NK-92 treated with Interleukin-12 subunit alpha and Interleukin-12 subunit beta, amount 100 ng/mL, for 24 hours (cell line): ENCODE measurements at regions not wholly inside any gene's neighbourhood (a gene's known extent, or its start where the extent isn't known, plus 50 kb on each side); places are given as distances from the start of the nearest gene placed in this dataset.

ENCODE experiments used
- DNase-seq: peaks from one replicate; lab custom pipeline; 2025; lab: John Stamatoyannopoulos, UW

GRCh38 chr3:66751842-66752241, 246.3 kb upstream of the KBTBD8 start:
- no peak for DNase-seq

- no peak for DNase-seq
Observed at GRCh38 chr3:66753670-66754069, 244.4 kb upstream of the KBTBD8 start.

- no peak for DNase-seq
Observed at GRCh38 chr3:66754613-66755012, 243.5 kb upstream of the KBTBD8 start.

GRCh38 chr3:66755924-66756323, 242.2 kb upstream of the KBTBD8 start:
- no peak for DNase-seq

- no peak for DNase-seq
Observed at GRCh38 chr3:66756468-66757036, 241.6 kb upstream of the KBTBD8 start.

GRCh38 chr3:66761093-66761780, 236.9 kb upstream of the KBTBD8 start:
- no peak for DNase-seq

GRCh38 chr3:66762916-66763693, 235.0 kb upstream of the KBTBD8 start:
- no peak for DNase-seq

GRCh38 chr3:66778107-66778506, 220.0 kb upstream of the KBTBD8 start:
- DNase-seq = no peak

GRCh38 chr3:66778777-66779176, 219.3 kb upstream of the KBTBD8 start:
- DNase-seq = no peak

- no peak for DNase-seq
Observed at GRCh38 chr3:66785191-66785909, 212.8 kb upstream of the KBTBD8 start.

- DNase-seq = no peak
Observed at GRCh38 chr3:66789580-66790237, 208.4 kb upstream of the KBTBD8 start.

GRCh38 chr3:66792086-66792485, 206.0 kb upstream of the KBTBD8 start:
- DNase-seq = no peak

- DNase-seq = no peak
Observed at GRCh38 chr3:66795365-66795764, 202.7 kb upstream of the KBTBD8 start.

GRCh38 chr3:66796343-66796742, 201.8 kb upstream of the KBTBD8 start:
- DNase-seq = no peak

GRCh38 chr3:66797889-66798560, 200.1 kb upstream of the KBTBD8 start:
- DNase-seq = no peak

- DNase-seq = no peak
Observed at GRCh38 chr3:66800941-66801545, 197.1 kb upstream of the KBTBD8 start.

- no peak for DNase-seq
Observed at GRCh38 chr3:66803206-66803605, 194.9 kb upstream of the KBTBD8 start.

GRCh38 chr3:66803721-66804695, 194.1 kb upstream of the KBTBD8 start:
- no peak for DNase-seq

- DNase-seq = no peak
Observed at GRCh38 chr3:66808891-66809594, 189.1 kb upstream of the KBTBD8 start.
